Embryonic facial prominence (tissue), 1 donor: ENCODE measurements at regions not wholly inside any gene's neighbourhood (a gene's known extent, or its start where the extent isn't known, plus 50 kb on each side); places are given as distances from the start of the nearest gene placed in this dataset.
"Not testable (repeated sequence)": the region's sequence is repeated elsewhere in the genome, so short reads cannot be mapped to it uniquely, and the experiment has no call there.

Experiments used
- DNase-seq: peaks from one replicate; pipeline ENCODE4 v3.0.0-alpha.2; 2016; ENCODE audit errors: extremely low spot score

GRCh38 chr2:234802071-234802844, 149.6 kb upstream of the SH3BP4 start:
- DNase-seq, result no peak

DNA sequence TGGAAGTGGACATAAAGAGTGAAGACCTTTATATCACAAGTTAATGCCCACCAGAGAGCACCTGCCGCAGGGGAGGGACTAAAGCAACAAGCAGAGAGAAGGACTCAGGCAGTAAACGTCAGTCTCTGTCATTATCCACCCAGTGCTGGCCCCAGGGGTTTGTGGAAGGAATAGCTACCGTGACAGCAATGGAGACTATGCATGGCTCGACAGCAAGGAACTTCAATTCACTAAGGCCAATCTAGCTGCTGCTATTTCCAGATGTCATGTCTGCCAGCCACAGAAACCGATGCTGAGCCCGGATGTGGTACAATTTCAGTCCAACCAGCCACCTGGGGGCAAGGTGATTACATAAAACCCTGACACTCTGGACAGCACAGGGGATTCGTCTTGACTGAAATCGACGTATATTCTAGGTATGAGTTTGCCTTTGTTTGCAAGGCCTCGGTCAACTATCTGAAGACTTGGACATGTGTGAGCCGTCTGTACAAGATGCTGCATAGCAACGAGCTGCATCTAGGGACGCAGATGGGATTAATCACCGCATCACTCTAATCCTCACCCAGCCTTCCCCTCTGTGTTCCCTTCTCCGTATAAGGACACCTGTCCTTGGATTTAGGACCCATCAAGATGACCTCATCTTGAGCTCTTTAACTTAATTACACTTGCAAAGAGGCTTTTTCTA, 154.1 kb upstream of the SH3BP4 start:
- DNase-seq, result no peak

GRCh38 chr2:234796045-234796591, 155.7 kb upstream of the SH3BP4 start:
- DNase-seq, result no peak

DNA sequence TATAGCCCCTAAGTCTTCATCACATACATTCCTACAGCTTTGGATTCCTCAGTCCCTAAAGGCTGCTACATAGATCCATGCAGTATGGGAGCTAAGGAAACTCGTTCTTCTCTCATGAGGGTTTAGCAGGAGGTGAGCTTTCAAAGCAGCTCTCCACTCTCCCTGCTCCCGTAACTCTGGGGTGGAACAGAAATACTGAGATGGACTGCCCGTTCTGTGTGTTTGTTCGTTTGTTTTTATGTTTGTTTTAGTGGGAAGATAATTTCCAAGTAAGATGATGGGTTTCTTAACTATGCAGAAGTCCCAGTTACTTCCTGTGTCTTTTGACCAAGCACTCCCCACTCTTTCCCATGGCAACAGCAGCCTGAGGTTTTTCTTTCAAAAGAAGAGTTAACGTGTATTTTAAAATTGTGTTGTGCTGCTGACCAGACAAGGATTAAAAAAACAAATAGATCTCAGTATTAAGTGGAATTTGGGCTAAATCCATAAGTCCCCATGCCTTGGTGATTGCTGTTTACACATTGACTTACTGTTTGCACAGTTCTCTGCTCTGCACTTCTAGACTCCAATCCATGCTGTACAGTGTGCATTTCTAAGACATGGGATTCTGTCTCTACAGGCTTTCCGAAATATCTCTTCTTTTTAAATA, 156.4 kb upstream of the SH3BP4 start:
- no peak for DNase-seq

DNA sequence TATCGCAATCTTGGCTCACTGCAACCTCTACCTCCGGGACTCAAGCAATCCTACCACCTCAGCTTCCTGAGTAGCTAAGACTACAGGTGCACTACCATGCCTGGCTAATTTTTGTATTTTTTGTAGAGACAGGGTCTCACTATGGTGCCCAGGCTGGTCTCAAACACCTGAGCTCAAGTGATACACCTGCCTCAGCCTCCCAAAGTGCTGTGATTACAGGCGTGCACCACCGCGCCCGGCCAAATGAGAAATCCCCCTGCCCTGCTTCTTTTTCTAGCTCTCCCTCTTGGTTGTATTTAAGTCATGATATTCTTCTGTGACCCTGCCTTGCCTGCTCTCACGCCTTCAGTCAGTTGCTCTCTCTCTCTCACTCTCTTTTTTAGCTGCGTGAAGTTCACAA, 157.0 kb upstream of the SH3BP4 start:
- DNase-seq, result no peak

DNA sequence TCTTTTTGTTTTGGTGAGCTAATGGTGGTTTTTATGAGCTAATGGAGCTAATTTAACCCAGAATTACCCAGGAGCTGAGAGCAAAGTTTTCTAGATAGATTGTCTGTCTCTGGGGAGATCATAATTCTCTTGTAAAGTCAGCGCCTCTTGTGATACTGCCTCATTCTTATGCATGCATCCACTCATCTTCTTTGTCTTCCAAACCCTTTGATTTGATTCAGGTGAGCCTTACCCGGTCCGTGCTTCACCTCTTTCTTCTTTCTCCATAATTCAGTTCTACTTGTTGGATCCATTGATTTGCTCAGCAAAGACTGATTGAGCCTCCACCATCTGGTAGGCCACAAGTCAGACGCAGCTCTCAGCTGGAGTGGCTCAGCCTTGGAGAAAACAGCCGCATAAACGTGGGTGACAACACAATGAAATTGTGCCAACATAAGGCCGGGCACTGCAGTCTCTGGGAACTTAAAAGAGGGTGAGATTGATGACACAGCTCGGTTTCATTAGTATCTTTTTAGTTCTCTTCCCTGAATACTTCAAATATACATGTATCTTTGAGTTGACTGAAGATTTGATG, 158.5 kb upstream of the SH3BP4 start:
- DNase-seq, result no peak

DNA sequence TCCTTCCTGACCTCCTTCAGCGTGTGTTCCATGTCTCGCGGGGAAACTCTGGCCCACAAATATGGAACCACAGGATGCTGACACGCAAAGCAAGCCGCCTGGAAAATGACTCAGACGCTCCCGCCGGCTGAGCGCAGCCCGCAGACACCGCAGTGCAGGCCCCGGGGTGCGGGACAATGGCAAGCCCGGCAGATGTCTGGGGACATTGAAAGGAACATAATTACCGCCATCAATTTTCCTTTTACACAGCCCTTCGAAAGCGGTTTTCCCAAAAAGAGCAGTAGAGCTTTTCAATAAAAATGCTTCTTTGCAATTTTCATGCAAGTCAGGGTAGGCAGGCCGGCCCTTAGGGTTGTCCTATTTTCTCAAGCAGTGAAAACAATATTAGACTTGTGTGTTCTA, 159.2 kb upstream of the SH3BP4 start:
- no peak for DNase-seq

GRCh38 chr2:234792096-234792495, 159.7 kb upstream of the SH3BP4 start:
- DNase-seq, result not testable (repeated sequence)

DNA sequence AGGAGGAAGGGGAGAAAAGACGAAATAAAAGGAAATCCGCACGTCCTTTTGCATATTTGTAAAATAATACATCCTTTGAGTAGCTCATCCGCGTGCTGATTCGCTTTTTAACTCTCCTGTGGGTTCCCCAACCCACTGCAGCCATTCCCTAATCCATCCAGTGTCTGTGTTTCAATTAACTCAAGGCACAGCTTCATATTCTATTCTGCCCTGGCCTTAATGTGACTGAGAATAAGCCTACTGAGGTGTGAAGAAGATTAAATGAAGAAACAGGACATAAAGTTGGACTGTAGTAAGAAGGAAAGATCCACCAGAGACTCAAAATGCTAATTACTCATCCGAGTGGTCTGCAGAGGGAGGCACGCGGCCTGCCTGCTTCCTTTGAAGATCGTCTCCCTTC, 161.4 kb upstream of the SH3BP4 start:
- no peak for DNase-seq

DNA sequence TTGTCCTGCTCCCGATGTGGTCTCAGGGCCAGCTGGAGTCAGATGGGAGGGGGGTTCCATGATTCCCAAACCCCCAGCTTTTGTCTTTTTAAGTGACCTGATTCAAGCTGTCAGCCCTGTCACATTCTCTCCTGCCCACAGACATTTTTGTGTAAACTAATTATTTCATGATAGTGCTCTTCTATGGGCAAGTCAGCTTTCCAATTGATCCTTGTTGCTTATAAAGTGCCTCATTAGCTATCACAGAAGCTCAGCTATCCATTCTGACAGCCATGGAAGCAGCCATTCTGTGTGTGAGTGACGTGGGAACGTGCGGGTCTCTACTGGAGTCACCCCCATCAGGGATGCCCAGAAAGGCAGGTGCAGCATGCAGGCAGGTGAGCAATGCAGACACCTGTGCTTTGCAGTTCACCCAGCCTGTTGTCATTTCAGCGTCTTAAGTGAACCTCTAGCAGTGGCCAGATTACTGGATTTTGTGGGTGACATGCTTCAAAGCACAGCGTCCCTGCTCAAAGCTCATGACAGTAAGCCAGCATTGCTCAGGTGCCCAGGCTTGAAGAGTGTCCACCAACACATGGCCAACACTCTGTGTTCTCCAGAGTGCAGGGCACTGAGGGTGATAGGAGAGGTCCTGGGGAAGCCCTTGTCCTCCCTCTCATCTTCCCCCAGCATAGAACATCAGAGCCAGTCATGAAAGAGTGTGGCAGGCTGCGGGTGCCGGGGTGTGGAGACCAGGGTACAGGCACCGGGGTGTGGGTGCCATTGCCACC, 162.1 kb upstream of the SH3BP4 start:
- DNase-seq, result no peak

GRCh38 chr2:234788841-234789240, 163.0 kb upstream of the SH3BP4 start:
- no peak for DNase-seq

DNA sequence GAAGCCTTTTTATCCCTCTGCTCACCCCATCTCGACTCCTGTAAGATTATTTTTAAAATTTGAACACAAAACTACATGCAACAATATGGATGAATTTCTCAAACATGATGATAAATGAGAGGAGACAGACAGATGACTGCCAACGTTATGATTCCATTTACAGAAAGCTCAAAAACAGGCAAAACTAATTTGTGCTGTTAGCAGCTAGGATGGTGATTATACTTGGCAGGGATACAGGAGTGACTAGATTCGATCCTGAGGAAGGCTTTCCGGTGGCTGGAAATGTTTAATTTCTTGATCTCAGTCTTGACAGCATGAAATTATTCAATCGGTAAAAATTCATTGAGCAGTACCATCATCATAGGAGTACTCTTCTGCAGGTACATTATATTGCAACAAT, 163.4 kb upstream of the SH3BP4 start:
- no peak for DNase-seq

- no peak for DNase-seq
Measured at GRCh38 chr2:234787114-234787513, 164.7 kb upstream of the SH3BP4 start.

DNA sequence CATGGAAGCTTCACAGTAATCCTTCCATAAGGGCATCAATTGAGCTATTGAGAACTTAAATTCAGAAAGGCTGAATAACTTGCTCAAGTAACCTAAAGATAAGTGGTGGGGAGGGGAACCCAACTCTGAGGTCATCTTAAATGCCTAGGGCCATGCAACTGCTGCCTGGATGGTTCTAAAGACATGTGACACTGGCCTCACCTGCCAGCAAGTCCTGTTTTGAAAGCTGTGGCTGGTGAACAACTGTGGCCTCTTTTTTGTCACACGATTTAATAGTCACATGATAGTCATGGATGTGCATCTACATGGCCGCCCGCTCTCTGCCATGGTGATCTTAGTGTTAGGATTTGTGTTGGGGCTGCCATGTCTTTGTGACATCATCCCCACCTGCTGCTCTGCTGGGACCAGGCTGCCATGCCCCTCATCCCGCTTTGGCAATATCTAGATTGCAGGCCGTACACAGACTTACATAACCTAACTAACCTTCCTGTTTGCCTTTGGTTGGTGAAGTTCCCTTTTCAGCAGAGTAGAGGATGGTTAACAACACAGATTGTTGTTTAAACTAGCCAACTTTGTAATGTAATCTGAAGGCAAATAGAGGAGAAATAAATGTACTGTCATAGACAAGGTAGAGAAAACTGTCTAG, 177.9 kb upstream of the SH3BP4 start:
- DNase-seq, result no peak

DNA sequence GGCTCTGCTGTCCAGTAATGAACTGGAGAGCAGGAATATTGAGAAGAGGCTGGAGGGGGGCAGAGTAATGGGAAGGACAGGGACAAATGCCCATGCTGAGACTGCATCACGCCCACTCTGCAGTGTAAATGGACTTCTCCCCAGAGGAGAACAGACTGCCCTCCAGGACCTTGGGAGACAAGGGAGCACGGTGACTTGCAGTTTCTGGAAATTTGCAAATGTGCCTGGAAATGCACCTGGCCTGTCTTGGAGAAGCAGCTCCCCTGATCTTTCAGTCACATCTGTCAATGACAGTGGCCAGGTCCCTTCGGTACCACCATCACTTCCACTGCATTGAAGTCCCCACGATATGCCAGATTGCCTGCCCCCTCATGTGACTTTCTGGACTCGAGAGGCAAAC, 178.7 kb upstream of the SH3BP4 start:
- no peak for DNase-seq

DNA sequence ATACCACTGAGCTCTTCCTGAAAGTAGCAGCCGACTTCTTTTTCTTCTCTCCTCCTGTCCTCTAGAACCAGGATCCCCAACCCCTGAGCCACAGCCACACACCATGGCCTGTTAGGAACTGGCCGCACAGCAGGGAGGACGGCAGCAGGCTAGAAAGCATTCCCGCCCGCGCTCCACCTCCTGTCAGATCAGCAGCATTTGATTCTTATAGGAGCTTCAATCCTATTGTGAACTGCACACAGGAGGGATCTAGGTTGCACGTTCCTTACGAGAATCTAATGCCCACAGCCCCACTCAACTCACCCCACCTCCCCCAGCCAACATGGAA, 179.1 kb upstream of the SH3BP4 start:
- no peak for DNase-seq

DNA sequence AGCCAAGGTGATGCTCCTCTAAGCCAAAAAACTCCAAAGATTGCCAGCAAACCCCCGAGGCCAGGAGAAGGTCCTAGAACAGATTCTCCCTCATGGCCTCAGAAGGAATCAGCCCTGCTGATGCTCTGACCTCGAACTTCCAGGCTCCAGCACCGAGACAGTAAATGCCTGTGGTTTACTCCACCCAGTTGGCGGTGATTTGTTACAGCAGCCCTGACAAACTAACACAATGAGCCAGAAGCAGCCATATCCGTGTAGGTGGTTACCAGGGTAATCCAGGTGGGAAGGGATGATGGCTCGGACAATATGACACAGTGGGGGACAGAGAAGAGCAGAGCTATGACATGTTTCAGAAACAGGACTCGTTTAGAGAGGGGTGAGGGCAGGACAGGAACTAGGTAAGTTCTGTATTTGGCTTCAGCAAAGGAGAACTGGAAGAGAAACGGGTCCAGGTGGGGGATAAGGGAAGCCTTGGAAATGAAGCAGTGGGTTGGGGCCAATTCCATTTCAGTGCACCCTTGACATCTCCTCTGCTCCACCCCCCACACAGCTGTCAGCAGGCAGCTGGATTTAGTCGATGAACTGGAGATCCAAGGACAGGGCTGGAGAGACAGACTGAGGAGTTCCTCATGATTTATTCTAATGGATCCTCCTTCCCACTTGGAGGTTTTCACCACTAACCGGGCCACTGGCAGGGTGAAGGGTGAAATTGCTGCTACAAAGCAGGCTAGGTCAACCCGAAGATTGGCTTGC, 179.7 kb upstream of the SH3BP4 start:
- DNase-seq, result no peak

GRCh38 chr2:234771176-234771575, 180.6 kb upstream of the SH3BP4 start:
- DNase-seq, result no peak

GRCh38 chr2:234770715-234771141, 181.1 kb upstream of the SH3BP4 start:
- DNase-seq, result no peak

DNA sequence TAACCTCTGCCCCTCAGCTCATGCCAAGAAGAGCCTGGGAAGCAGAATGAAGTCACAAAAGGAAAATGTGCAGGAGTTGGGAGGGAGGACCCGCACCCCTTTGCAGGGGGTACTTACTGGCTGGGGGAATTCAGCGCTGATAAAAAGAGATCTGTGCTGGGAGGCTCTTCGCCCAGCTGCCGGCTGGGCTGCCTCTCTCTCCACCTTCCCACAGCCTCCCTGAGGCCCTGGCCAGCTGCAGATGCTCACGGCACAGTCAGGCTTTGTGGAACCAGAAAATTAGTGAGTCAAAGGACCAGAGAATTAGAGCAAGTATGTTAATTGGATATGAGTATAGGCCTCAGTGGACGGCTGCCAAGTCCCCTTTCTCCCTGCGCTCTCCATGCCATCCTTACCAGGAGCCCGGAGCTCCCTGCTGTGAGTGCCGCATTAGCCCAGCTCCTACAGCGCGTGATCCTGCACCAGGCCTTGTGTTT, 181.7 kb upstream of the SH3BP4 start:
- no peak for DNase-seq
